GM19372 (cell line): ENCODE measurements at regions not wholly inside any gene's neighbourhood (a gene's known extent, or its start where the extent isn't known, plus 50 kb on each side); places are given as distances from the start of the nearest gene placed in this dataset.
A peak's percentile ranks its signal among the peaks of the same experiment; 100 is the strongest.

Experiments
- ATAC-seq: cut with Tn5 transposase; IDR thresholded peaks from one replicate; pipeline ENCODE4 v1.9.1; 2021; ENCODE audit warnings: mild to moderate bottlenecking, low read depth, moderate library complexity; ENCODE audit not compliant: unreplicated experiment

DNA sequence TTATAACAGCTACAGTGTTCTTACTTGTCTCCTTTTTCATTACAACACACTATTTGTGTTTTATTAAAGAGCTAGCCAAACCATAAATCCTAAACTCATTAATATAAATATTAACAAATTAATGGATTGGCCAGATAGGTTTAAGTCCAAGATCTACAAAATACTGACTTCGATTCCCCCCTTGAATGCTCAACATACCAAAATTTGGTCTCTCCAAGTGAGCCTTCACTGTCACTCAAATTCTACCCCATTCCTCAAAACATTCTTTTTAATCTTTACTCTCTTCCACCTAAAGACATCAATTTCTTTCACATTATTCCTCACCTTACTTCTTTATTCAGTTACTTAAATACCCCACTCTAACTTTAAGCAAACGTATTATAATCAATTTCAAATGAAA lies 281.5 kb downstream of the ICOS start:
- no peak for ATAC-seq

DNA sequence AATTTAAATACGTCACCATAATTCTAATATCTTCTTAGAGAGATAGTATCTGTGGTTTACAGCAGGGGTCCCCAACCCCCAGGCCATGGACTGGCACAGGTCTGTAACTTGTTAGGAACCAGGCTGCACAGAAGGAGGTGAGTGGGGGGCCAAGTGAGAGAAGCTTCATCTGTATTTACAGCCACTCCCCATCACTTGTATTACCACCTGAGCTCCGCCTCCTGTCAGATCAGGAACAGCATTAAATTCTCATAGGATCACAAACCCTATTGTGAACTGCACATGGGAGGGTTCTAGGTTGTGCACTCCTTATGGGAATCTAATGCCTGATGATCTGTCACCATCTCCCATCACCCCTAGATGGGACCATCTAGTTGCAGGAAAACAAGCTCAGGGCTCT lies 282.6 kb downstream of the ICOS start:
- ATAC-seq = no peak

DNA sequence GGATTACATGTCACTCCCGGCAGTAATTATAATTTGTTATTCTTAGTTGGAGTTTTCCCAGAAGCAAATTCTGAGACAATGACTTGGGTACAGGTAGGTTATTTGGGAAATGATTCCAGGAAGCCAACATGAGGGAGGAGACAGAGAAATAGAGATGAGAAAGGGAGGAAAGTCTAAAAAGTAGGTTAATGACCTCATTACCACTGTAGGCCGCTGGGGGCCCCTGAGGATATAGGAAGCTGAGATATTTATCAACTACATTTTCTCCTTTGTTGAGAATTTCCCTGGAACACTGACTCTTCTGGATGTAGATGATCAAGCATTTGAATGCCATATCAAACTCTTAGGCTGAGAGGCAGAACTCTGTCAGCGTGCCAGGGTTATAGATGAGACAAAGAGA lies 284.3 kb downstream of the ICOS start:
- no peak for ATAC-seq

DNA sequence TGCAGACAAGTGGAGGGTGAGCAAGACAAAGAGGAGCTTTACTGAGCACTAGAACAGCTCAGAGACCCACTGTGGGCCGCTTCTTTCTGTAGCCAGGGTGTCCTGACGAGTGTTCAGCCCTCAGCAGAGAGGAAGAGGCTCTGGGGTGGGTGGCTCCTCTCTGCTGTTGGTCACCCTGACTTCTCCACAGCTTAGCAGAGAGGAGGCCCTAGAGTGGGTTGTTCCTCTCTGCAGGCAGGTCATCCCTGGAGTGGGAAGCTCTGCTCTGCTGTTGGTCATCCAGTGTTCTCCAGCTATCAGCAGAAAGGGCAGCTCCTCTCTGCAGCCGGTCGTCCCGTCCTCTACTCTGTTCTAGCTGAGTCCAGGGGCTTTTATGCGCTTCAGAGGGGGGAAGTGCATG lies 286.5 kb downstream of the ICOS start:
- no peak for ATAC-seq

DNA sequence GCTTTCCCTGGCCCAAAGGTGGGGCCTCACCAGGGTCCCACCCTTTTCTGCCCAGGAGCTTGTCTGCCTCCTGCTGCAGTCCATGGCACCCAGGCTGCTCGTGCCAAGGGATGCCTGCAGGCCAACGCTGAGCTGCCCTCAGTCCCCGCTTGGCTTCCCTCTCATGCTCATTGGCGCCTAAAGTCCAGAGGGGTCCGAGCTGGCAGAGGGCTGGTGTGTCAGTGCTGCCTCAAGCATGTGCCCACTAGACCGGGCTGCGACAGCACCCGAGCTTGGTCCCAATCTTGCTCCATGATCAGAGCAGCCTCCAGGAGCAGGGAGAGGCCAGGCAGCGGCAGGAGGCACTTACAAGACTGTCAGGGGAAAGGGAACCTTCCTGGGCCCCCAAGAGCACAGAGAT lies 287.0 kb downstream of the ICOS start:
- no peak for ATAC-seq

DNA sequence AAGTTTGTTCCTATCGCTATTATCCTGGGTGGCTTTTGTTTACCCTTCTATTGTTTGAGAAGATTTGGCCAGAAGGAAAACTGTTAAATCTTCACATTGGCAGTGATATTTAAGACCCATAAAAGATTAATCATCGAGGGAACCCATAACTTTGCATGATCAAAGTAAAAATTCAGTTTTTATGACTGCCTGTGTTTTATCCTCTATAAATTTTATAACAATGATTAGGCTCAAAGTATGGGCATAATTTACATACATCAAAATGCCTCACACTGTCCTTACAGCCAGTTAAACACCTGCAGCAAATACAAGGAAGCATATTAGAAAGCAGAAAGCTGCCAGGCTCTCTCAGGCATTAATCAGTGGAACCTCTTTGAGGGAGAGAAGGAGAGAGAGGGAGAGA lies 289.1 kb downstream of the ICOS start:
- ATAC-seq = no peak

DNA sequence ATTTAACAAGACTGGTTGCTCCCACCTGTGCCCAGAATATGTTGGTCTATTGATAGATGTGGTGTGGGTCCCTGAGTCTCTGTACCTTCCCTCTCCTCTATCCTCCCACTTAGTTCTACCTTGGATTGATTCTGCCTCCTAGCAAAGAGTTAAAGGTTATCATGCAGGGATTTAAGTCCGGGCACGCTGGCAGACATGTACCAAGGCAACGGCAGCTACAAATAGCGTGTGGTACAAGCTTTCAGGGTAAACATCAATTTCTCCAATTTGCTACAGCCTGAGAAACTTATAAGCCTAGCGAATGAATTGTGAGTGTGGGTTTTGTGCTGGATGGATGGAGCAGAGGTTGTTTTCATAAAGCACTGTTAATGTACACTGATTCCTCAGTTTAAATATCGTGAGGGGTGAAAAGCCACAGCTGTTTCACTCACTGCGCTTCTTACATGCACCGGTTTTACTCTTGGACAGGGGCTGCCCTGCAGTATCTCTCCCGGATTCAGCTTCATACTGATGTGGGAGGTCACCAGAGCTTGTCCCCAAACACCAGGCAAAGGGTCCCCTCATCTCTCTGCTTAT lies 289.8 kb downstream of the ICOS start:
- ATAC-seq = no peak

DNA sequence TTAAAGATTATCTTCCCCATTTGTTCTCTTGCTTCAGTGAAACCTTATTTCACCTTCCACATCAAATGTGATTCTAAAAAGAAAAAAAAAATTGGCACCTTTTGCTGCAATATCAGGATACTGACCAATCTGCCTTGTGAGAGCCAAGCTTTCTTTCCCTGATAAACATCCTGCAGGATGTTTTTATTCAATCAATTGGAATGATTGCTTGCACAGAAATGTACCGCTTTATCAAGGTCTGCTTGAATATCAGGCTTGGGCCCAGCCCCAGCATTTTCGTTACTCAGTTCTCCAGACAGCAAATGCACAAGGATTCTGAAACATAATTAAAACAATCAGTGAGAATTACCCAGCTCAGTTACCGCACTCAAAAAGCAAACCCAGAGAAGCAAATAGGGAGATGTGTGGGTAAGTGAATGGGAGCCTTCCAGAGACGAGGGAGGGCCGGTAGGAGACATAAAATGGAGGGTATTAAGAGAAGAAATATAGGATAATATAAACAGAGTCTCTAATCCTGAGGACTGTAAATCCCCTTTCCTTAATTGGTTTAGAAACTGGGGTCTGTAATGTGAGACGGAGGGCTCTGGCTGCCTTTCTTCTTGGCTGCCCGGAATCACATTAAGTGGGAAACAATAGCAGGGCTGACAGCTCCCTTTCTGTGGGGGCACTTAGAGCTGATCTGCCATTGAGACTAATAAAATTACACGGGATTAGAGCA lies 291.8 kb downstream of the ICOS start:
- no peak for ATAC-seq

DNA sequence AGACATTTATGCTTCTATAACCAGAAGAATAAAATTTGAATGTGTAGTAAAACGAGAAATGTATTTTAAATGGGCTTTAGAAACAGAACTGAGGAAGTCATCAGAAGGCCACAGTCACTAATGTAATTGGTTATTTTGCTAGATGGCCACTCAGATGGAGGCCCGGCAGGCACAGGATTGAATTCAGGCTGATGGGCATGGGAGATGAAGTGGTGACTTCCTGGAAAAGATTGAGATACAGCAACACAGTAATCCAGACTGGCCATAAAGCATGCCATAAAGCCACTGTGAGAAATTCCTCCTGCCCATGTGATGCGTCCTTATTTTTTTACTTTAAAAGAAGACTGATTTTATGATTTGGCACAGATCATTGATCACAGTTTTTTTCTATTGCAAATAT lies 297.7 kb downstream of the ICOS start:
- ATAC-seq = no peak

DNA sequence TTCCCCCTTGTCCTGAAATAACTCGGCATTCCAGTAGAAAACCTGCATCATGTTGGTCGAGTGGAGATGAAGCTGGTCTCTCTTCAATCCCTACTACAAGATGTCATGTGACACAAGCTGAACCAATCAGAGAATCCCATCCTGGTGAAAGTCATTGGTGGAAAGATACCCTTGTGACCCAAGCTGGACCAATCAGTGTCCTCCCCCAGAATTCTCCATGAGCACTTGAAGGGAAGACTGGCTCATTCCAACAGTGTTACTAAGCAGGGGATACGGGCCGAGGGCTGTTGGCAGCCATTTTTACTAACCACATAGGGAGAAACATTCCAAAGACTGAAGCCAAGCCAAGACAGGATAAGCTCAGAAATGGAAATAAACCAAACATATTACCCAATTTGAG lies 298.3 kb downstream of the ICOS start:
- ATAC-seq = no peak

DNA sequence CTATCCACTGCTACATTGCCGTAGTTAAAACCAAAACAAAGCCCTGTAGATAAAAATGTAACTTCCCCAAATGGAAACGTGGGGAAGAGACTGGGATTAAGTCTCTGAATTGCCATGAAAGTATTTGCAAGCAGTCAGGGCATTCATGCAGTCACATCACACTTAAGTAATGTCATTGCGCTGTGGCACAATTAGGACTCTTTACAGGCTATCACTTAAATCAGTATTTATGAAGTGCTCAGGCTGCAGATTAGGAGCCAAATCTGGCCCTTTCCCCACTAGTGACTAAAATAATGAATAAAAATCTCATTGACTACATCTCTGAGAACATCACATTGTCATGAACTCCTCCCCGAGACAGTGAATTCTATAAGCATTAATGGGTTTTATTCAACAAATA lies 300.9 kb downstream of the ICOS start:
- no peak for ATAC-seq

DNA sequence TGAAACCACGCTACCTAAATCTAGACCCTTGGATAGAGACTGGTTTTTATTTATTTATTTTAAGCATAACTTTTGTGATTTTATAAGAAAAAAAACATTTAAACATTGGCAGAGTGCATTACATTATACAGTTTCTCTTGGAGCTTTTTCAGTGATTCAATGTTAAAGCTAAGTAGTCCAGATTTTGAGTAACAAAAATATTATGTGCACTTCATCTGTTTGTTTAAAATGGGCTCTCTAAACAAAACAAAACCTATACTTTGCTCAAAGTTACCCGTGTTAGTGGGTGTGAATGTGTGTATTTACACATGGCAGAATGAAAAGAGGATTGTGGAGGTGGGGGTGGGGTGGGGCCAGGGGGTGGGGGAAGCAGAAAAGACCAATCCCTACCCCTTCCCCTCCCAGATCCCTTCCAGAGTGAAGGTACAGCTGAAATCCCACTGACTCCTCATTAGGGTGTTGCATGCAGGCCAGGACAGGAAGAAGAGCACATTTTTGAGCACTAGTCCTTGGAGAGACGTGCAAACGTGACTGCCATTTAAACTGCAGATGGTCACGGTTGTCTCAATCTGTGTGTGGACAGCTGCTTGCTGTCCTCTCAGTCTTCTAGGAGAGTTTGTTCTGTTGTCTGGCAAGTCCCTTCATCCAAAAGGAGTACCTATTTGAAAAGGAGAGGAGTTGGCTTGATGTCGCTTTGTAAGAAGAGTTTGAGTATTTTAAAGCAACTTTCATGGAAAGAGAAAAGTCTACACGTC lies 303.0 kb downstream of the ICOS start:
- ATAC-seq = no peak

DNA sequence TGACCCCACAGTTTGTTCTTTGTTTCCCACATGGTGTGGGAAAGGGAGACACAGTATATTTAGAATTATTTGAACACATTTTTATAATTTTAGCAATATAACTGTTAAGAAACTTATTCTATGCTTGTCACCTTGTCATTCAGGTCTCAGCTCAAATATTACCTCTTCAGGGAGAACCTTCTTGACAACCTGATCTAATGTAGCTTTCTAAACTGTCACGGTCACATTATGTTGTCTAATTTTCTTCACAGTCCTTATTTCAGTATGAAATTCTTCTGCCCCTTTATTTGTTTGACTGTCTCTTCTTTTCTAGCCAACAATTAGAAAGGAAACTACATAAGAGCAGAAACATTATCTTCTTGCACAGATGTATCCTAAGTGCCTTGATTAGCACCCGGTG lies 304.3 kb upstream of the PARD3B start:
- no peak for ATAC-seq

DNA sequence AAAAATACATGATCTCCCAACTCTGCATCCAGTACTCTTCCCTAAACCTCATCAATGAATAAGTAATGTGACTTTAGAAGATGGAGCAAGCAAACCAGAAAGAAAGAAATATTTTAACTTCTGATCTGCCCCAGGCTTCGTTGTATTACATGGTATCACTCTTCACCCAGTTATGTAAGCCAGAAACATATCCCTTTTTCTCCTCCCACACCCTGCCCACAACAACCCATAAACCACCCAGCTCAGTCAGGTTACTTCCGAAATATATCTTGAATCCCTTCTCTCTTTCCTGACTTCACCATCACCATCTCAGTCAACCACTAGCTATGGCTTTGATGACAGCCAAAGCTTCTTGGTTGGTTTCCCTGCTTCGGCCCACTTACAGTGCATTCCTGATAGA lies 295.8 kb upstream of the PARD3B start:
- no peak for ATAC-seq

DNA sequence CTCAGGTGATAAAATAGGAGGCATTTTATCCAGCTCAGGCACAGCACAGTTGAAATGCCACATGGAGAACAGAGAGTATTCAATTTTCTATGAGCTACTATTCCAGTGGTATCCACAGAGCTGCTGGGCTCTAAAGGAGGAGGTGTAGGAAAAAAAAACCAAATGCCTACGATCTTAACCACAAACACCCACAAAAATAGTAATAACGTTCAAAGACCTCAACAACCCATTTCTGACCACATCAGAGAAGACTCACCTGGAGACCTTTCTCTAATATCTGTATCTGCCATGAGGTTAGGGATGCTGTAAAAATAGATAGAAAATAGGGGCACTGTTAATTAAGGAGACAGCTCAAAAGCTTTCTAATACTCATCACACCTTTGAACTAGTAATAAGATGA lies 294.6 kb upstream of the PARD3B start:
- ATAC-seq = peak; percentile 17

DNA sequence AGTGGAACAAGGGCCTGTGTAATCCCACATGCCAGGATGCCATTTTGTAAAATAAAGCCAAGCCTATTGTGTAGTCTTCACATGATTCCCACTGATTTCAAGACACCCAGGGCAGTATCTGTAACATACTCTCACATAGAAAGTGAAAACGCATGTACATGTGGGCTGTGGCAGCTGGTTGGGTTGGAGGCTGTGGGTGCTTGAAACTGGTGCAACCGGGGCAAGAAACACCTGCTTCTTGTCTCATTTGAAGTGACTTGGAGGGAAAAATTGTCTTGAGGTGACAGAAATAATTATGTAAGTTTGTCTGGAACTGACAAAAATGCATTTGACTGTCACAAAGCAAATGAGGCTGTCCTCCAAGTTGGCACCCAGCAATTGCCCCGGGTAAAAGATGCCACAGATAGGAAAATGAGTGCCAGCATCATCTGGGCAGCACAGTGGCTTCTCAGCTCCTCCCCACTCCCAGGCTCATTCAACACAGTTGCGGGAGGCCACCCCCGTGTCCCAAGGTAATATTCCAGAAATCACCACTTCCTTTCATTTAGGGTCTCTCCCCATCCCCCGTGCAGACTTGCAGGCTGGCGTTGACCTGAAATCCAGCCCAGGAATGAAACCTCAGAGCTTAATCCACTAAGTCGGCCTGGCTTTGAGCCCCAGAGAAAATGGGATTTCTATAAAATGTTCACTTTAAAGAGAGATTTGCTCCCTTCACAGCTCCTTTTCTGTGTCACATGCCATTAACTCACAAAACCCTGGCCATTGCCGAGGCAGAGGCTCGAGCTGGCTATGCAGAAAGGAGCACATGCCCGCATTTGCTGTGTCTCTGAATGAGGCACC lies 293.9 kb upstream of the PARD3B start:
- peak; percentile 57 for ATAC-seq

DNA sequence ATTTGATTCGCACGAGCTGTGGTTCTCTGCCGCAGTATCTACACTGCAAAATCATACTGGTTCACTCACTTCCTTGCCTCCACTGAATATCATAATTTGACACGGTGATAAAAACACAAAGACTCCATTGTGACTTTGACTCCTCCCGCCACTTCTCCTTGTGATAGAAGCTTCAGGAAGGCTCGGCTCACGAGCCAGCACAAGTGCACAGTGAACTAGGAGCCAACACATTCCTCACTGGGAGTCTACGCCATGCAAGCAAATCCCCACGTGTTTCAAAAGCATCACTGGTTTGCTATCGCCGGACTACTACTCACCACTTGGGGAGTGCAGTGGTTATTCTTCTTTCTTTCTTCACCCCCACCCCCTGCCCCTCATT lies 293.3 kb upstream of the PARD3B start:
- no peak for ATAC-seq

DNA sequence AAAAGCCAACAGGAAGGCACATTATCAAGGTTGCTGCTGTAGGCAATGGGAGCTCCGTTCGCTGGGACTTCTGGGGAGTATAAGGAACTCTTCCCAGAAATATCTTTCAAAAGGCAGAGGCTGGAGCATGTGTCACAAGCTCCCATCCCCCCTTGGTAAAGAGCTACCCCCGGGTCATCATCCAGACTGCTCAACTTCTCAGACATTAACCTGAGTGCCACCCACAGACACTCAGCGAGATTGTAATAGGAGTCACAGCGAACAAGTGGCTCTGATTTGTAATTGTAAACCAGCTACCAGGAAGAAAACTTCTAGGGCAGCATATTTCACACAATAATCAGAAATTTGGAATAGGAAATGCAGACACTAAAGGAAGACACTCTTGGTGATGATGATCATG lies 290.2 kb upstream of the PARD3B start:
- no peak for ATAC-seq

DNA sequence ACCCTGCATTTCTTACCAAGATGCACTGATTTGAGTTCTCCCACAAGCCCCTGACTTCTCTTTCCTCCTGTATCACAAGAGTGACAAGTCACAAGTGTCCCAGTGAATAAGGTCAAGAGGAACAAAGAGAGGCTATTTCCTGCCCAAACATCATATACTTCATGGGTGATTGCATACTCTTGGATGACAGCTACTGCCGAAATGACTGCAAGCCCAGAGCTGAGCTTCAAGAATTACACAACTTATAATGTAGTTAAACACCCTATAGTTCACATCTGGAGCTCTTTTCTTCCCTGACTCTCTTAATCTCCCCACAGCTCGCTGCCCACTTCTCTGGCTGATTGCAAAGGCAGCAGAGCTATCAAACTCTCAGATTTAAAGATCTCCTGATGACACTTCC lies 289.7 kb upstream of the PARD3B start:
- ATAC-seq = no peak

DNA sequence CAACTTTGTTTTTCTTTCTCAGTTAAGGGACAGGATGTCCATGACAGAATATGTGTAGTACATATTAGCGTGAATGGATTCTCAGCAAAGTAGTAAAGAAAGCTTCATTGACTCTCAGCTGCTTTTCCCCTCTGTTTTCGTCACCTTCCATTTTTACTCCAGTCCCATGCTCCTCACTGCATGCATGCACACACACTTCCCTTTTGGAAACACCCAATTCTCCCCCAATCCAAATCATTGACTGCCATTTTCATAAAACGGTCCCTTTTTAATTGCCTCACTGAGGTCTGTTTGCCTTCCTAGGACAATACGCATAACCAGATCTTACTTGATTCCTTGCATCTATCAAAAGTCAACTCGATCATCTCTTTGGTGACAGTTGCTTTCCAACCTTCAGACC lies 287.5 kb upstream of the PARD3B start:
- no peak for ATAC-seq

DNA sequence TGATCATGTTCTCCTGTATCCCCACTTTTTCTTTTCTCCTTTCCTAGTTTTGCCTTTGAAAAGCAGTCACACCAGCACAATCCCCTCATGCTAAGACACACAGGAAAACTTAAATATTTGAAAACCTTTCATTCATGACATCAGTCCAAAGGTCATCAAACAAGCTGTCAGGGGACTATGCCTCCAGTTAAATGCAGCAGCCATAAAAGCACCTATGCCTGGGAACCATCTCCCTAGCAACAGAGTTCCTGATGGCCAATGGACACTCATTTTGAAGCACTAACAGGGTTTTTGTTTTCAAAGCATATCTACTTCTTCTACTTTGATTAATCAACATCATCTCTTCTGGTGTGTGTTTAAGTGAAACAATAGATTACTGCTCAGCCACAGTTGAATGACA lies 286.4 kb upstream of the PARD3B start:
- ATAC-seq = no peak
